IPS DF 4.7 (cell line): ENCODE measurements at regions not wholly inside any gene's neighbourhood (a gene's known extent, or its start where the extent isn't known, plus 50 kb on each side); places are given as distances from the start of the nearest gene placed in this dataset.

ENCODE experiments used
- DNase-seq: peaks from one replicate; pipeline ENCODE4 v3.0.0-alpha.2; 2013; ENCODE audit warnings: low spot score; ENCODE audit errors: extremely low read depth

DNA sequence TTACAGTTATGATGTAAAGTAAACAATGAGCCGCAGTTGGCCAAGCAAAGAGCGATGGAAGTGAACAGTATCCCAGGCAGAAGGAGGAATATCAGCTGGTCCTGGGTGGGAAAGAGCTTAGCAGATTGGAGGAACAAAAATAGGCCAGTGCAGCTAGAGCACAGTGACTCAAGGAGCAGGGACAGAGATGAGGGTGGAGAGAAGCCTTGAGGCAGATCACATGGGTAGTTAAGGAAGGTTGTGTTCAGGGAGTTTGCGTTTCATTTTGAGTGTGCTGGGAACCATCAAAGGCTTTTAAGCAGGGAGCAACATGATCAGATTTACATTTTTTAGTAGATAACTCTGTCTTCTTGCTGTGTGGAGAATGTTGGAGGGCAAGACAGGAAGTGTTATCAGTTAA lies 113.6 kb downstream of the OAT start:
- no peak for DNase-seq

- no peak for DNase-seq
Observed at GRCh38 chr10:124303662-124304418, 114.9 kb downstream of the OAT start.

GRCh38 chr10:124302951-124303505 lies 115.7 kb downstream of the OAT start:
- no peak for DNase-seq

DNA sequence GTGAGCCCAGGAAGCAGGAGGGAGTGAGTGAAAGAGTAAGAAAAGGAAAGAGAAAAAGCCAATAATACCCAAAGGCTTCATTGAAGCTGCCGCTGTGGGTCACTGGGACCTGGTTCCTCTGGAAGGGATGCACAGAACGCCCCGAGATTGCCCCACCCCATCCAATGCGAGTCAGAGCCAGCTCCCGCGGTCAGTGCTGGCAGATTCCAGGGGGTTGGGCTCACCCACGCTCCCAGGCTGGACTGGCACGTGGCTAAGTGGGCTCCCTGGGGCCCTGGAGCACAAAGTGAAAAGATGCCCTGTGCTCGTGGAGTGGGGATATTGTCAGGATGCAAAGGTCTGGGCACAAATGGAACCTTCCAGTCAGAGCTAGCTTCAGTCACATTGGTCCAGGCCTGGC lies 117.0 kb downstream of the OAT start:
- no peak for DNase-seq

- no peak for DNase-seq
Observed at GRCh38 chr10:124300735-124301134, 118.0 kb downstream of the OAT start.

GRCh38 chr10:124300224-124300623 lies 118.5 kb downstream of the OAT start:
- DNase-seq: no peak

- no peak for DNase-seq
Observed at GRCh38 chr10:124299696-124300095, 119.0 kb downstream of the OAT start.

DNA sequence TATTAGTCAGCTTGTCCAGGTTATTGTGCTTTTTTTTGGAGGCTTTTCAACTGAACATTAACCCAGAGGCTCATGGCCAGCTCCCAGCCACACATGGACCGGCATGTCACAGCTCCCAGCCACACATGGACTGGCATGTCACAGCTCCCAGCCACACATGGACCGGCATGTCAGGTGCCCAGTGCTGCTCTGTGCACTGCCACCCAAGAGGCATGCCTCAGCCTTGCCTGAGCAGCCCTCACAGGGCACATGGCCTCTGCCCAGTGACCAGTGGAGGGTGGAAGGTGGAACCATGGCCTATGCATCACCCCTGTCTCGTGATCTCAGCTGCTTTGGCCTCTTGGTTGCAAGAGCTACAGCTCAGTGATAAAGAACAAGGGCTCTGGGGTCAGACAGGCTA lies 119.8 kb downstream of the OAT start:
- DNase-seq: no peak

GRCh38 chr10:124296813-124297788 lies 121.6 kb downstream of the OAT start:
- no peak for DNase-seq

DNA sequence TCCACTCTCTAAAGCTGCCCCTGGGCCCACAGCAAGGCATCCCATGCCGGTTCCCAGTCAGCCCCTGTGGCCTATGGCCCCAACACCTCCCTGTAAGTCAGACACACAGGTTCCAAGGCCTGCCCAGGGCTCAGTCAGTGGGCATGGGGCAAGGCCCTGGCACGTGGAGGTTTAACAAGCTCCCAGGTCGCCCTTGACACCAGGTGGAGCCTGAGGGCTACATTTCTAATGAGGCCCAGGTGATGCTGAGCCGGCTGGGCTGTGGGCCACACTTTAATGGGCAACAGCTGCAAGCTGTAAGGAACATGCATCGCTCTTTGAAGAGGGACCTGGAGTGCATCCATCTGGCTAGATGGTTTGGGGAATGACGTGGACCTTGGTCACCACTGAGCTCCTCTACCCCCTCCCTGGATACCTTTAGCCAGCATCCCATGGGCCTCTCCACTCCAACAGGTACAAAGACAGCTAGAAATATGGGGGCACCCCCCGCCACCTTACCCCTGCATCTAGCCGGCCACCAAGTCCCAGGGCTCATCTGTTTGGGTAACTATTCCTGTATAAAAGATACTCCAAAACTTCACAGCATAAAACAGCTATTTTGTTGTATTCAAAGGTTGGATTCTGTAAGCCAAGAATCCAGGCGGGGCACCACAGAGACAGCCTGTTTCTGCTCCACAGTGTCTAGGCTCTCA lies 122.5 kb downstream of the OAT start:
- DNase-seq: no peak

GRCh38 chr10:124294811-124295770 lies 123.6 kb downstream of the OAT start:
- DNase-seq: no peak

GRCh38 chr10:124293616-124294449 lies 124.9 kb downstream of the OAT start:
- no peak for DNase-seq

GRCh38 chr10:124292911-124293615 lies 125.7 kb downstream of the OAT start:
- no peak for DNase-seq

GRCh38 chr10:124291001-124291701 lies 127.6 kb downstream of the OAT start:
- DNase-seq: no peak

DNA sequence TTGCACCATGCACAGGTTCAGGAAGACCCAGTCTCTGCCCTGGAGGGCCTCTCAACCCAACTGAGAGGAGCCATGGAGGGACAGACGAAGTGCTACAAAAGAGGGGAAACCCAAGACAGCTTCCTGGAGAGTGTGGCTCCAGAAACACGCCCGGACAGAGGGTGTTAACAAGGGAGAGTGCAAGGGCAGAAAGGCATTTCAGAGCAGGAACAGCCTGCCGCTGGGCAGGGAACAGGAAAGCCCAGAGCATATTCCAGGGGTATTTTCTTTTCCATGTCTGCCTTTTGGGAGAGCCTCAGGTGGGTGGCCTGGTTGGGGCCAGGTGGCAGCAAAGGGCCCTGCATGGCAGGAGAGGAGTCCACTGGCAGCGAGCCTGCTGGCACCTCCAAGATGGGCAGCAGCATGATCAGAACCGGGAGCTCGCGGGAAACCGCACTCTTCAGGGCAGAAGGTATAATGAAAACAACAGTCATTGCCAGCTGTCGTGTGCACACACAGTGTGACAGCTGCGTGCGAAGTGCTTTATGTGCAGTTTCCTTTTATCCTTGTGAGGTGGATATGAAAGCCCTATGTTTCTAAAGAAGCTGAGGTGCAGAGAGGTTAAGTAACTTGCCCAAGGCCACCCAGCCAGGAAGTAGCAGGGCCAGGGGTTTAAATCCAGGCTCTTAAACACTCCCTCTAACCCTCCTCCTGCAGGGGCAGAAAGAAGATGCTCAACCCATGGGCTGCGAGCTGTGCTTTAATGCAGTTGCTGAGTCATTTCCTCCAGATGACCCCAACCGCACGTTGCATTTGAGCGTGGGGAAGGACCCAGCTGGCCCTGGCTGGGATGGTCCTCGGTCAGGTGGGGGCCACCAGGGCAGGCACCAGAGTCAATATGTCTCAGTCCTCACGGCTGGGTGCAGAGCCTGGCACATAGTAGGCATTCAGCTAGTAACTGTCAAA lies 128.6 kb downstream of the OAT start:
- no peak for DNase-seq

DNA sequence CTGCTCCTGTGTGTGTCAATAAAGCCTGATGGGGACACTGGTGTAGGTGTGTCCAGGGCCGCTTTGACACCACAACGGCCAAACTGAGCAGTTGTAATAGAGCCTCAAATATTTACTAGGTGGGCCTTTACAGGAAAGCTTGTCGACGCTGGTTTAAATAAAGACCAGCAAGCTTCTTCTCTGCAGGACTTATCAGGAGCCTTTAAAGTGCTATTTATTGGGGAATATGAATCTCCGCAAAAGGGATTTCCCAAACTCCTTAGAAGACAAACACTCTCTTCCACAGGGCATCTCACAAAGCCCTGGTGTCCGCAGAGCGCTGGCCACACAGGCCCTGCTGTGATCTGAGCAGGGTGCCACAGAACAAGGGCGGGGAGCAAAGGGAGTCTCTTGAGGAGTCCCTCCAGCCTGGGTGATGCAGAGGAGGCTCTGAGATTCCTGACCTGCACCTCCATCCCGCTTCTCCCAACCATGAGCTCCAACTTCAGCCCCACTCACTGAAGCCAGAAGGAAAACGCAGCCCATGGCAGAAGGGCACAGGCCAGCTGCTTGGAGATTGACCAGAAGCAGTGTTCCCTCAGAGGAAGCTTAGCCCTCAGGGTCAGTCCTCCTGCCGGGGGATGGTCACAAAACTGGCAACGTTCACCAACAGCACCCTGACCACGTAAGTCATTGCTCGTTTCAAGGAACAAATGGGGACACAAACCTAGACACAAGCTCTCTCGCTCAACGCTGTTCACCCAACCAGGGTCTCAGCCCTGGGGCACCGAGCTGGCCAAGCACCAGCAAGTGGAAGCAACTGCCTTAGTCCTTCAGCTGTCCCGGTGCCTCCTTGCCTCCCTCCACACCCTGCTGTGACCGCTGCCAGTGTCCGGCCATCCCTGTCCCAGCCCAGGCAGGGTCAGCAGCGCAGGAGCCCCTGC lies 129.5 kb downstream of the OAT start:
- no peak for DNase-seq
